ENCODE measurements at regions not wholly inside any gene's neighbourhood (a gene's known extent, or its start where the extent isn't known, plus 50 kb on each side); places are given as distances from the start of the nearest gene placed in this dataset.
"Not testable (repeated sequence)": the region's sequence is repeated elsewhere in the genome, so short reads cannot be mapped to it uniquely, and the experiment has no call there.

GRCh38 chr22:48059521-48059920 is 1297.1 kb downstream of the TBC1D22A start:
- not testable (repeated sequence) for TF ChIP-seq CTCF, POLR2A (IDR thresholded peaks at IDR 0.05)

Data from heart left ventricle (tissue), 13 donors.